ENCODE measurements at regions not wholly inside any gene's neighbourhood (a gene's known extent, or its start where the extent isn't known, plus 50 kb on each side); places are given as distances from the start of the nearest gene placed in this dataset.

DNA sequence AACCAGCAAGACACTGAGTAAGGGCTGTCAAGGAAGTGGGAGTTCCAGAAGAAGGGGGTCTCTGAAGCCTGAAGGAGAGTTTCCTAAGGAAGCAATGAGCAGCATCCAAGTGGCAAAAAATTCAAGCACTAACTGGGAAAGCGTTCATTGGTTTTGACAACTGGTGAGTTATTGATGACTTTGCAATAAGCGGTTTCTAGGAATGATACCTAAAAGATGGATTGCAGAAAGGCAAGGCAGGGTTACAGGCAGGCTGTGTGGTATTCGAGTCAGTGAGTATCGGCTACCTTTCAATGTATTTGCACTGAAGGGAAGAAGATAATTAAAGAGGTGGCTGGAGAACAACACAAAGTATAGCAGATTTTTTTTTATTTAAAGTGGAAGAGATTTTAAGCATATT, 59.3 kb upstream of the NCAM1 start:
- H3K36me3 ChIP-seq (ENCODE audit: control insufficient read depth in 1 of 2, insufficient read depth in 2 of 2, low read length in 2 of 2): no peaks in the 10 kb centered on the region
- no peaks in the 10 kb centered on the region for H3K9me3 ChIP-seq (ENCODE audit: control insufficient read depth in 1 of 2, low read length in 2 of 2)
- no peak overlapping the region for H3K27ac ChIP-seq (ENCODE audit: low read length)
- peaks cover 0 to 11% of the 10 kb centered on the region in 2 donors for H3K4me1 ChIP-seq (ENCODE audit: control insufficient read depth in 1 of 2, insufficient read depth in 2 of 2, low read length in 2 of 2)
- no peaks in the 10 kb centered on the region for H3K27me3 ChIP-seq (ENCODE audit: low read depth, low read length)
- no peak overlapping the region for H3K4me3 ChIP-seq (ENCODE audit: low read depth in 1 of 2, low read length in 2 of 2)

DNA sequence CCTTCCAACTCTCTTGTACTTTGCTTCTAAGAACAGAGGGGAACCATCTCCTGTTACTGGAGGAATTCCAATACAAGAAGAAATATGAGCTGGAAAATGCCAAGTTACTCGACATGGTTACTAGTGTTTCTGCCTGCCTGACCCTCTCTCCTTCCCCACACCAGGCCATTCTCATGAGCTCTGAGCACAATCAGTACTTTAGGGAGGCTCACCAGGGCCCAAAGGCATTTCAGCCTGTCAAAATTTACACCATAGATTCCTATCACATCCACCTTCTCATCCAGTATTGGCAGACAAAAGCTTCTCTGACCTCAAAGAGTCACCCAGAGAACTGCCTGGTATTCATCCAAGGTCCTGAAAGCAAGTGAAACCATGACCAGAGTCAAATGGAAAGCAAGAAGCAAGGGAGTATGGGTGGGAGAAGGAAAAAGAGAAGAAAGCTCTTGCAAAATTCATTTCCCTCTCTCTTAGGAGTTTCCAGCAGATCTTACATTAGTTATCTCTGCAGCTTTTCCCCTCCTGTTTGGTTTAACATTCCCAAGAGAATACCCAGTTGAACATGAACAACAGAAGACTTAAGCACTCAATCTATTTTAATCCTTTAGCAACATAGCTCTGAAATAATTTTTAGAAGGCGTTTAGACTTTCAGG, 58.7 kb upstream of the NCAM1 start:
- no peaks in the 10 kb centered on the region for H3K36me3 ChIP-seq (ENCODE audit: control insufficient read depth in 1 of 2, insufficient read depth in 2 of 2, low read length in 2 of 2)
- H3K9me3 ChIP-seq (ENCODE audit: control insufficient read depth in 1 of 2, low read length in 2 of 2): no peaks in the 10 kb centered on the region
- no peak overlapping the region for H3K27ac ChIP-seq (ENCODE audit: low read length)
- H3K4me3 ChIP-seq (ENCODE audit: low read depth in 1 of 2, low read length in 2 of 2): no peak overlapping the region
- no peaks in the 10 kb centered on the region for H3K27me3 ChIP-seq (ENCODE audit: low read depth, low read length)
- peaks cover 0 to 11% of the 10 kb centered on the region in 2 donors for H3K4me1 ChIP-seq (ENCODE audit: control insufficient read depth in 1 of 2, insufficient read depth in 2 of 2, low read length in 2 of 2)

DNA sequence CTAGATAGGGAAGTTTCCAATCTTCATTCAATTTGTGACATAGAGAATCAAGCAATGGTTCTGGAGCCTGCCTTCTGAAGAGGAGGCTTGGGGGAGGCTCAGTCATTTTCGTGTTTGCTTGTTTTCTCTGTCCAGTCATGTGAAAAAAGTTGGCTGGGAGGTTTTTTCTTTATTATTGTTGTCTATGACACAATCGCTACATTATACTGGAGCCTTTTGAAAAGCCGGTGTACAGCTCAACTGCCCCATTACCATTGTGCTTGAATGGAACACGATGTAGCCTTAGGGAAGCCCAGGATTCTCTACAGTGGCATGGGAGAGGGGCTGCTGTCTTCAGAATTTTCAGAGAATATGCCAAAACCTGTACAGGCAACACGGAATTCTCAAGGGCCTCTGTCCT, 57.9 kb upstream of the NCAM1 start:
- Histone ChIP-seq H3K4me3 (ENCODE audit: low read depth in 1 of 2, low read length in 2 of 2) (no peak overlapping the region), H3K36me3 (ENCODE audit: control insufficient read depth in 1 of 2, insufficient read depth in 2 of 2, low read length in 2 of 2) (no peaks in the 10 kb centered on the region), H3K9me3 (ENCODE audit: control insufficient read depth in 1 of 2, low read length in 2 of 2) (no peaks in the 10 kb centered on the region), H3K27me3 (ENCODE audit: low read depth, low read length) (no peaks in the 10 kb centered on the region), H3K4me1 (ENCODE audit: control insufficient read depth in 1 of 2, insufficient read depth in 2 of 2, low read length in 2 of 2) (peaks cover 0 to 11% of the 10 kb centered on the region in 2 donors), H3K27ac (ENCODE audit: low read length) (no peak overlapping the region)

- H3K36me3 ChIP-seq (ENCODE audit: control insufficient read depth in 1 of 2, insufficient read depth in 2 of 2, low read length in 2 of 2): no peaks in the 10 kb centered on the region
- no peaks in the 10 kb centered on the region for H3K27me3 ChIP-seq (ENCODE audit: low read depth, low read length)
- no peak overlapping the region for H3K27ac ChIP-seq (ENCODE audit: low read length)
- H3K4me3 ChIP-seq (ENCODE audit: low read depth in 1 of 2, low read length in 2 of 2): no peak overlapping the region
- H3K9me3 ChIP-seq (ENCODE audit: control insufficient read depth in 1 of 2, low read length in 2 of 2): no peaks in the 10 kb centered on the region
- no peaks in the 10 kb centered on the region for H3K4me1 ChIP-seq (ENCODE audit: control insufficient read depth in 1 of 2, insufficient read depth in 2 of 2, low read length in 2 of 2)
Measured at GRCh38 chr11:112911124-112911523, 50.1 kb upstream of the NCAM1 start.

Measured in muscle layer of duodenum (tissue), 2 donors.